Keratinocyte (primary cell): ENCODE measurements at regions not wholly inside any gene's neighbourhood (a gene's known extent, or its start where the extent isn't known, plus 50 kb on each side); places are given as distances from the start of the nearest gene placed in this dataset.
A peak's percentile ranks its signal among the peaks of the same experiment; 100 is the strongest.

Experiments
- DNase-seq: peaks from one replicate; pipeline ENCODE4 v3.0.0-alpha.2; 2011; ENCODE audit warnings: low read depth, missing footprints, low spot score
- FAIRE-seq: peaks from 2 replicates; lab custom pipeline; 2011; peaks lifted over from hg19 to GRCh38; lab: Jason Lieb, UNC
- H2AFZ ChIP-seq: 2 replicates; pipeline ENCODE4 v1.6.0; 2012; ENCODE audit warnings: low read length, control low read depth, inconsistent platforms; ENCODE audit not compliant: control insufficient read depth
- H3K27ac ChIP-seq: 2 replicates; pipeline ENCODE4 v1.5.1; 2011; ENCODE audit warnings: low read length; ENCODE audit not compliant: control insufficient read depth, insufficient read depth
- H3K27me3 ChIP-seq: 3 replicates; pipeline ENCODE4 v1.6.0; 2011; ENCODE audit warnings: low read length; ENCODE audit not compliant: control insufficient read depth, insufficient read depth; ENCODE audit errors: extremely low read depth
- H3K36me3 ChIP-seq, 2 experiments: 2 replicates in 1 of 2; 3 replicates in 1 of 2; pipeline ENCODE4 v1.5.1; 2011; ENCODE audit warnings: low read length in 2 of 2, mild to moderate bottlenecking in 1 of 2; ENCODE audit not compliant: control insufficient read depth in 2 of 2, insufficient read depth in 2 of 2; ENCODE audit errors: extremely low read depth in 1 of 2
- H3K4me1 ChIP-seq: 3 replicates; pipeline ENCODE4 v1.5.1; 2011; ENCODE audit warnings: low read length; ENCODE audit not compliant: control insufficient read depth, insufficient read depth; ENCODE audit errors: extremely low read depth
- H3K4me2 ChIP-seq: 3 replicates; pipeline ENCODE4 v1.6.0; 2011; ENCODE audit warnings: low read depth, low read length; ENCODE audit not compliant: control insufficient read depth, insufficient read depth; ENCODE audit errors: extremely low read depth
- H3K4me3 ChIP-seq, 3 experiments: fragments of 200-600 bp in 1 of 3; sonication (generic) in 1 of 3; 2 replicates in 2 of 3; 3 replicates in 1 of 3; pipeline ENCODE4 v1.5.1; 2011 to 2016; ENCODE audit warnings: low read length in 3 of 3, mild to moderate bottlenecking in 3 of 3, control low read depth in 2 of 3, inconsistent platforms in 1 of 3, low read depth in 1 of 3, mixed read lengths in 1 of 3, mixed run types in 1 of 3, moderate library complexity in 1 of 3; ENCODE audit not compliant: control insufficient read depth in 2 of 3, insufficient read depth in 2 of 3; ENCODE audit errors: extremely low read depth in 1 of 3
- H3K79me2 ChIP-seq: 2 replicates; pipeline ENCODE4 v1.6.0; 2012; ENCODE audit warnings: low read length; ENCODE audit not compliant: control insufficient read depth, insufficient read depth
- H3K9ac ChIP-seq: 3 replicates; pipeline ENCODE4 v1.6.0; 2011; ENCODE audit warnings: low read length; ENCODE audit not compliant: control insufficient read depth, insufficient read depth; ENCODE audit errors: extremely low read depth
- H3K9me1 ChIP-seq: 3 replicates; pipeline ENCODE4 v1.6.0; 2011; ENCODE audit warnings: low read length; ENCODE audit not compliant: control insufficient read depth, insufficient read depth; ENCODE audit errors: extremely low read depth
- H3K9me3 ChIP-seq: 2 replicates; pipeline ENCODE4 v1.5.1; 2012; ENCODE audit warnings: low read depth, low read length; ENCODE audit not compliant: control insufficient read depth
- H4K20me1 ChIP-seq: 3 replicates; pipeline ENCODE4 v1.6.0; 2011; ENCODE audit warnings: low read length; ENCODE audit not compliant: control insufficient read depth, insufficient read depth; ENCODE audit errors: extremely low read depth
- EZH2 ChIP-seq: IDR thresholded peaks from one replicate; pipeline ENCODE4 v1.6.1; 2012; ENCODE audit warnings: inconsistent platforms, mild to moderate bottlenecking, low read length, moderate library complexity
- dilution Hi-C: fragments of 300-500 bp; cut with MboI; formaldehyde crosslinking; loops from one replicate; pipeline ENCODE4 v1.7.0; 2020; ENCODE audit warnings: low sequenced_read_pairs; ENCODE audit not compliant: extremely low pct_ligation_motif_present
- TF ChIP-seq, protein P1 (sequence below), 3 experiments: IDR thresholded peaks in 1 of 3; conservative IDR thresholded peaks in 1 of 3; optimal IDR thresholded peaks in 1 of 3; 2 replicates in 2 of 3; 3 replicates in 1 of 3; pipeline versions ENCODE3 to v1.5.1; 2011; ENCODE audit warnings: low read length in 3 of 3, mild to moderate bottlenecking in 3 of 3, moderate library complexity in 2 of 3, control low read depth in 1 of 3, inconsistent platforms in 1 of 3; ENCODE audit not compliant: insufficient read depth in 2 of 3; ENCODE audit errors: extremely low read depth in 1 of 3

DNA sequence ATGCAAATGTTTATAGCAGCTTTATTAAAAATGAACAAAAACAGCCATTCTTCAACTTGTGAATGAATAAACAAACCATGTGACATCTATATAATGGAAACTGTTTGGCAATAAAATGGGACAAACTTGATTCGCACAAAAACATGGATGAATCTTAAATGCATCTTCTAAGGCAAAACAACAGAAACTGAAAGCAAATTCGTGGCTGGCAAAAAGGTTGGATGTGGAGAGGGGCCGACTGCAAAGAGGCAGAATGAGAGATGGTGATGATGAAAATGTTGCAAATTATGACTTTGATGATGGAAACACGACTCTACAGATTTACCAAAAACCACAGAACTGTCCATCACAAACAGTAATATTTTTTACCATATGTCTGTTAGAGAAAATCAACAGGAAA lies 327.0 kb upstream of the NR5A2 start:
- Histone ChIP-seq H3K4me2 (no peak overlapping the region), H3K27me3 (no peaks in the 10 kb centered on the region), H3K27ac (no peak overlapping the region), H4K20me1 (no peaks in the 10 kb centered on the region), H3K36me3 (no peaks in the 10 kb centered on the region), H3K9ac (no peak overlapping the region), H3K9me3 (no peaks in the 10 kb centered on the region), H3K79me2 (no peaks in the 10 kb centered on the region), H3K9me1 (no peaks in the 10 kb centered on the region), H3K4me3 (no peak overlapping the region), H2AFZ (no peak overlapping the region), H3K4me1 (no peaks in the 10 kb centered on the region)
- FAIRE-seq (peak; percentile 32), DNase-seq (no peak)
- TF ChIP-seq, protein P1, sequence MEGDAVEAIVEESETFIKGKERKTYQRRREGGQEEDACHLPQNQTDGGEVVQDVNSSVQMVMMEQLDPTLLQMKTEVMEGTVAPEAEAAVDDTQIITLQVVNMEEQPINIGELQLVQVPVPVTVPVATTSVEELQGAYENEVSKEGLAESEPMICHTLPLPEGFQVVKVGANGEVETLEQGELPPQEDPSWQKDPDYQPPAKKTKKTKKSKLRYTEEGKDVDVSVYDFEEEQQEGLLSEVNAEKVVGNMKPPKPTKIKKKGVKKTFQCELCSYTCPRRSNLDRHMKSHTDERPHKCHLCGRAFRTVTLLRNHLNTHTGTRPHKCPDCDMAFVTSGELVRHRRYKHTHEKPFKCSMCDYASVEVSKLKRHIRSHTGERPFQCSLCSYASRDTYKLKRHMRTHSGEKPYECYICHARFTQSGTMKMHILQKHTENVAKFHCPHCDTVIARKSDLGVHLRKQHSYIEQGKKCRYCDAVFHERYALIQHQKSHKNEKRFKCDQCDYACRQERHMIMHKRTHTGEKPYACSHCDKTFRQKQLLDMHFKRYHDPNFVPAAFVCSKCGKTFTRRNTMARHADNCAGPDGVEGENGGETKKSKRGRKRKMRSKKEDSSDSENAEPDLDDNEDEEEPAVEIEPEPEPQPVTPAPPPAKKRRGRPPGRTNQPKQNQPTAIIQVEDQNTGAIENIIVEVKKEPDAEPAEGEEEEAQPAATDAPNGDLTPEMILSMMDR (optimal IDR thresholded peaks at IDR 0.05 in 1 of 3, IDR thresholded peaks at IDR 0.05 in 1 of 3, conservative IDR thresholded peaks at IDR 0.05 in 1 of 3; ENCODE audit: extremely low read depth in 1 of 3, insufficient read depth in 2 of 3, low read length in 3 of 3), result no peak
- TF ChIP-seq EZH2, result no peak
- dilution Hi-C loops, result no loop called here

DNA sequence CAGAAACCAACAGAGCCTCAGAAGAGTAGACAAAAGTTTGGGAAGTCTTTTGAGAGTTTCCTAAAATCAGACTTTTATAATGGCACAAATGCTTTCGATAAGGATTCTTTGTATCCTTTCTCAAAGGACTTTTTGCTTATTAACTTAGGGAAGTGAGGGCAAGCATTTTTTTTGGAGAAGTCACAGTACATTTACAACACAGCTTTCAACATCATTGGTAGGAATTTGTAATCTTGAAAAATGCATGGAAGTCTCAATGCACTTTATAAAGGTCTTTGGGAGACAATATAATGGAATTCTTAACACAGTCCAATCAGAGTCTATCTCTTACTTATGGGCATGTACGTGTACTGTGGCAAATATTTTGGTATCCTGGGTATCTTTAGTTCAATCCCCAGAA lies 325.8 kb upstream of the NR5A2 start:
- H3K79me2 ChIP-seq, result no peaks in the 10 kb centered on the region
- dilution Hi-C loops, result no loop called here
- DNase-seq (no peak), FAIRE-seq (no peak)
- no peaks in the 10 kb centered on the region for H3K36me3 ChIP-seq
- H3K27me3 ChIP-seq, result no peaks in the 10 kb centered on the region
- H3K9ac ChIP-seq, result no peak overlapping the region
- no peak overlapping the region for H3K4me3 ChIP-seq
- H3K9me1 ChIP-seq, result no peaks in the 10 kb centered on the region
- H3K4me2 ChIP-seq, result no peak overlapping the region
- no peaks in the 10 kb centered on the region for H4K20me1 ChIP-seq
- no peak for TF ChIP-seq EZH2
- TF ChIP-seq, protein P1 (optimal IDR thresholded peaks at IDR 0.05 in 1 of 3, IDR thresholded peaks at IDR 0.05 in 1 of 3, conservative IDR thresholded peaks at IDR 0.05 in 1 of 3; ENCODE audit: extremely low read depth in 1 of 3, insufficient read depth in 2 of 3, low read length in 3 of 3), result no peak
- H3K4me1 ChIP-seq, result no peaks in the 10 kb centered on the region
- no peaks in the 10 kb centered on the region for H3K9me3 ChIP-seq
- no peak overlapping the region for H2AFZ ChIP-seq
- H3K27ac ChIP-seq, result no peak overlapping the region
